ENCODE measurements at regions not wholly inside any gene's neighbourhood (a gene's known extent, or its start where the extent isn't known, plus 50 kb on each side); places are given as distances from the start of the nearest gene placed in this dataset.

DNA sequence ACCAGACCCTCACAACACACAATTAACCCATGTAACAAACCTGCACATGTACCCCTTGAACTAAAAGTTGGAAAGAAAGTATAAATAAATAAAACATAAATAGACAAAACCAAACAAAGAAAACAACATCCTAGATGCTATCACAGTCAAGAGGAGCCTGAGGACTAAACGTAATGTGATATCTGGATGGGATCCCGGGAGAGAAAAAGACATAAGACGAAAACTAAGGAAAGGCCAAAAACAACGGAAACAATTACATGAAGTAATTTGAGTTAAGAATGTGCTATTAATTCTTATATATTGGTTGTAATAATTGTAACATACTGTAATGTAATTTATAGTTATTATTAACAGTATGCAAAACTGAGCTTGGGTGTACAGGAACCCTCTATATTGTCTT, 793.9 kb downstream of the SEMA5A start:
- TF ChIP-seq POLR2A (IDR thresholded peaks at IDR 0.05; ENCODE audit: control extremely low read depth in 1 of 2, low read depth in 2 of 2, low read length in 2 of 2), result no peak
- TF ChIP-seq YY1 (IDR thresholded peaks at IDR 0.05; ENCODE audit: low read depth, low read length), result no peak
- TF ChIP-seq CHD1 (IDR thresholded peaks at IDR 0.05; ENCODE audit: low read depth, low read length), result no peak
- no peak for TF ChIP-seq TEAD4 (IDR thresholded peaks at IDR 0.05; ENCODE audit: low read depth, low read length)
- no peak for TF ChIP-seq GABPA (IDR thresholded peaks at IDR 0.05; ENCODE audit: borderline replicate concordance, insufficient read depth, low read length)
- TF ChIP-seq PHF8 (conservative IDR thresholded peaks at IDR 0.05; ENCODE audit: low read depth, low read length), result no peak
- H3K27ac ChIP-seq (ENCODE audit: low read depth, low read length), result no peak overlapping the region
- DNase-seq (ENCODE audit: low read depth in 1 of 2, low spot score in 2 of 2), result no peak
- H3K18ac ChIP-seq (ENCODE audit: extremely low read depth, low read length), result no peak overlapping the region
- no peak overlapping the region for H2BK12ac ChIP-seq (ENCODE audit: low read depth, low read length)
- no peak overlapping the region for H2AK5ac ChIP-seq (ENCODE audit: low read depth, low read length)
- no peak overlapping the region for H2BK20ac ChIP-seq (ENCODE audit: low read length)
- H3K79me1 ChIP-seq (ENCODE audit: low read depth, low read length), result no peaks in the 10 kb centered on the region
- no peak overlapping the region for H2BK5ac ChIP-seq (ENCODE audit: low read depth, low read length)
- no peak overlapping the region for H4K8ac ChIP-seq (ENCODE audit: extremely low read depth, insufficient read depth, low read length)
- ChIA-PET CTCF (ENCODE audit: partially characterized antibody) (no interaction called here), POLR2A (ENCODE audit: partially characterized antibody) (no interaction called here)
- H3K9me3 ChIP-seq (ENCODE audit: insufficient read depth in 2 of 2, low read depth in 1 of 2, low read length in 1 of 2), result no peaks in the 10 kb centered on the region
- H2AFZ ChIP-seq (ENCODE audit: low read length), result no peak overlapping the region
- H2BK15ac ChIP-seq (ENCODE audit: low read length), result no peak overlapping the region
- H3K9ac ChIP-seq (replicated peaks in 1 of 4; ENCODE audit: extremely low read depth in 1 of 4, low read depth in 3 of 4, low read length in 3 of 4), result no peak overlapping the region
- FAIRE-seq, result no peak
- H3K27me3 ChIP-seq (replicated peaks in 1 of 4; ENCODE audit: control insufficient read depth in 3 of 4, extremely low read depth in 1 of 4, insufficient read depth in 3 of 4, low read length in 3 of 4), result no peaks in the 10 kb centered on the region
- H3K79me2 ChIP-seq (ENCODE audit: control insufficient read depth in 1 of 2, insufficient read depth in 2 of 2, low read length in 2 of 2), result no peaks in the 10 kb centered on the region
- no peak overlapping the region for H3K56ac ChIP-seq (replicated peaks; ENCODE audit: insufficient read length, low read depth, low read length)
- H3K4me3 ChIP-seq (ENCODE audit: extremely low read depth in 1 of 4, insufficient read depth in 2 of 4, low read depth in 3 of 4, low read length in 4 of 4), result no peak overlapping the region
- no peak overlapping the region for H4K5ac ChIP-seq (ENCODE audit: insufficient read length, low read depth, low read length)
- WGBS, 2 experiments (ENCODE audit: extremely low coverage in 1 of 2, insufficient coverage in 1 of 2, insufficient read length in 1 of 2, insufficient replicate concordance in 2 of 2, low coverage in 1 of 2, low lambda C conversion rate in 2 of 2, missing lambda C conversion rate in 1 of 2), result 90% methylated on average over 4 of the region's 4 CpGs; no CpG with 5 or more reads in 1 of the 2 experiments
- H3K14ac ChIP-seq (ENCODE audit: insufficient read length), result no peak overlapping the region
- H2BK120ac ChIP-seq (replicated peaks; ENCODE audit: low read depth, low read length), result no peak overlapping the region
- H3K4me1 ChIP-seq (replicated peaks in 1 of 4; ENCODE audit: control insufficient read depth in 3 of 4, insufficient read depth in 4 of 4, low read length in 3 of 4), result no peaks in the 10 kb centered on the region
- H4K20me1 ChIP-seq (replicated peaks in 1 of 2; ENCODE audit: control insufficient read depth in 1 of 2, insufficient read depth in 2 of 2, low read length in 2 of 2), result no peaks in the 10 kb centered on the region
- H3K23me2 ChIP-seq (ENCODE audit: low read depth, low read length), result no peaks in the 10 kb centered on the region
- no peaks in the 10 kb centered on the region for H3K36me3 ChIP-seq (ENCODE audit: control insufficient read depth in 2 of 4, insufficient read depth in 4 of 4, low read length in 3 of 4)
- H4K91ac ChIP-seq (replicated peaks; ENCODE audit: insufficient read length, low read length), result no peak overlapping the region
- H3K4me2 ChIP-seq (ENCODE audit: insufficient read depth in 1 of 2, low read depth in 2 of 2, low read length in 2 of 2), result no peak overlapping the region
- H3K23ac ChIP-seq (ENCODE audit: insufficient read length), result no peak overlapping the region
- H3K4ac ChIP-seq (replicated peaks; ENCODE audit: insufficient read length, low read depth, low read length), result no peak overlapping the region

All from H1 (cell line).